HG03196 (cell line): ENCODE measurements at regions not wholly inside any gene's neighbourhood (a gene's known extent, or its start where the extent isn't known, plus 50 kb on each side); places are given as distances from the start of the nearest gene placed in this dataset.
"Not testable (repeated sequence)": the region's sequence is repeated elsewhere in the genome, so short reads cannot be mapped to it uniquely, and the experiment has no call there.

Source experiments
- ATAC-seq: cut with Tn5 transposase; IDR thresholded peaks from one replicate; pipeline ENCODE4 v1.9.1; 2021; ENCODE audit not compliant: unreplicated experiment

GRCh38 chr2:67567886-67568285, 170.8 kb downstream of the ETAA1 start:
- no peak for ATAC-seq

DNA sequence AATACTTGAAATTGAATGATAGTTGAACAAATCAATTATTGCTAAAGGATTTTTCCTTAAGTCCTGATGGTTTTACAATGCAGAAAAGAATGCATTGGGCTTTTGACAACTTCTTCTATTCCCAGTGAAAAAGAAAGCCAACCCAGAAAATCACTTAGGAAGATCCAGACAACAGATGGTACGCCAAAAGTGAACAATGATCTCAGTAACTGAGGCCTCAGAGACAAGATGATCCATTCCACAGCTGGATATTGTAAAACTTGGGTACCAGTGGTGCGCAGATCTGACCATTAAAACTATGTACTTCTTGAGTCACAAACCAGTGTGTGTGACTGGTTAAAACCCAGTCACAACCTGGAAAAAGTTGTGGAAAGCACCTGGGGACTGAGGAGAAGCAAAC, 173.5 kb downstream of the ETAA1 start:
- ATAC-seq, result no peak

DNA sequence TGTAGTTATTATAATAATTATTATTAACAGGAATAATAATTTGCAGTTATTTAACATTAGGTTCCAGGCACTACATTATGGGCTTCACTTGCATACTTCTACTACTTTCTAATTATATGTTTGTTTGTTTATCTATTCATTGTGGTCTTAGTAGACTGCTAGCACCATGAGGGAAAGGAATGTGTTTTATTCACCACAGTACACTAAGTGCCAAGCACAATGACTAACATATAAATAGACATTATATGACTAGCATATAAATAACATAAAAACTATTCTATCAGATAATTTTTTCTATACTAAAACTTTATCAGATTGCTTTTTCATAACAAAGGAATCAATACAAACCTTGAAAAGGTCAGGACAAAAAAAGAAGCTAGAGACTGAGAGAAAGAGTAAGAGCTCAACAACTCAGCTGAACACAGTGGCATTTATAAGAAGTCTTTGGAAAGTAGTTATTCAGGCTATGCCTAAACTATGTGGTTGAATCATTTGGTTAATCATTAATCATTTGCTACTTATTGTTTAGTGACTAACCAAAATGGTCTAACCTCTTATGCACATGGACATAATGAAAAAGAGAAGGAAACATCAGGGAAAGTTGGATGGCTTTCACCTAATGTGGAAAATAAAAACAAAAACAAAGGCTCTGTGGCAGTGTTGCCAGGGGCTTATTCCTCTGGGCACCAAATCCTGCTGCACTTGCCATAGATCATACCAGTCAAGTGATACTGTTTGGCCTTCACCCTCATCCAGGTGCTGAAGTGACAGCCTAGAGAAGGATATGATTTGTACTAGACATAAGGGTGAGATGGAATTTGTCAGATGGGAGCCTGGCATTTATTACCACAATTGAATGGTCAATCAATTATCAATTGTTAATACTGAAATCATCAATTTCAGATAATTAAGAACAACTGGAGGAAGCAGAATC, 174.9 kb downstream of the ETAA1 start:
- no peak for ATAC-seq

- no peak for ATAC-seq
Observed at GRCh38 chr2:67572721-67573435, 175.7 kb downstream of the ETAA1 start.

- no peak for ATAC-seq
Observed at GRCh38 chr2:67574230-67574629, 177.1 kb downstream of the ETAA1 start.

- ATAC-seq, result no peak
Observed at GRCh38 chr2:67576226-67576625, 179.1 kb downstream of the ETAA1 start.

DNA sequence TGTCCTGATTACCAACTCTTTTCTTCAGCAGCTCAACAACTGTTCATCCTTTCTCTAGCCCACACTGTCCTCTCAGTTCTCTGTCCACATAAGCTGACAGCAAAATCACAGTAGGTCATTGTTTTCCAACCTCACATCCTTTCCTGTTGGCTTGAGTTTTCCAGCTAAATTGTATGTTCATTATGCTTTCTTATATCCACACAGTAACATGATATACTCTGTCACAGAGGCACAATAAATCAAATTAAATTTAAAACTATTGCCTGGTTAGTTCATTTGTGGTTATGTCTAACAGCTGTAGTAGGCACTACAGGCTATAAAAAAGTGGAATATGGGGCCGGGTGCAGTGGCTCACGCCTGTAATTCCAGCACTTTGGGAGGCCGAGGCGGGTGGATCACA, 179.9 kb downstream of the ETAA1 start:
- no peak for ATAC-seq

DNA sequence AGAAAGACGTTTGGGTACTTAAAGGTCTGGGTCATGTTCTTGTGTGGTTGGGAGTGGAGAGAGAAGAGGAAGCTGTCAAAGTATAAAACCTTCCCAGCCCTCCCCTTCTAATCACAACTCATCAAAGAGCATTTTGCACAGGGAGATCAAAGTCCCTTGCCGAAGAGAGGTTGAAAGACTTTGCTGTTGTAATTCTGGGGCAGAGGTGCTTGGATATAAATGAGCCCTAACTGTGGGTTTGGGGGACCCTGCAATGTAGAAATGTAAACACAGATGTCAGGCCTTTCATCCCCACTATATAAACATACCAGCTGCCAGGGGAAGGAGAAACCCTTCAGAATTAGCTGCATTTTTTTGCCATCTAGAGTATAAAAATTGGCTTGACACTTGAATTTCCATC, 182.1 kb downstream of the ETAA1 start:
- no peak for ATAC-seq

DNA sequence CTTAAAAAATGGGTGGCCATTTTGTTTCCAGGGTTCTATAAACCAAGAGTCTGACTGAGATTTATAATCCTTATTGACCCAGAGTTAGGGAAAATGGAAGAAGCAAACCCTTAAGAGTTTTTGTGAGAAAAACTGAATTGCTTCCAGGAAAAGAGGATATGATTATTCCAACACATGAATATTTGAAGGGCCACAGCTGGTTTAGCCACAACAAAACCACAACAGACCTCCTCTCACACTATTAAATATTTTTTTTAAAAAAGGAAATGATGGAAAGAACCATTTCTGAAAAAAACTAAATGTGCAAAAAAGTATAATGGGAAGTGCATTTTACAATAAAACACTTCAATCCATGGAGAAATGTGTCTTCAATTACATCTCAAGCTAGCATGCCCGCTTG, 182.7 kb downstream of the ETAA1 start:
- ATAC-seq, result no peak

DNA sequence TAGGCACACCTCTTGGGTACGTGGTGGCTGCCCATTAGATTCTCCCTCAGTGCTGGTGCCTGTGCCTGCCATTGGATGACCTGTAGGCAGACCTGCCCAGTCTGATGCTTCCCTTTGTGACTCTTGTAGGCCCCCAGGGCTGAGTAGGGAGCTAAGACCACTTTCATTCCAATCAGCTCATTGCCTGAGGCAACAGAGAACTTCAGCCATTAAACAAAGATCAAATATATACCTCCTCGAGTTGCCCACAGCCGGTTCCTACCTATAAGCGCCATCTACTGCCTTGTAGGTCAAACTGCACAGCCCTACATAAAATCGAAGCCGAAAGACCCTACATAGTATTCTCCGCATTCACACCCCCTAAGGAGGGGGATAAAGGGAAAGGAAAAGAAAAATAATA, 184.6 kb downstream of the ETAA1 start:
- ATAC-seq, result no peak

- no peak for ATAC-seq
Observed at GRCh38 chr2:67583185-67583584, 186.1 kb downstream of the ETAA1 start.

DNA sequence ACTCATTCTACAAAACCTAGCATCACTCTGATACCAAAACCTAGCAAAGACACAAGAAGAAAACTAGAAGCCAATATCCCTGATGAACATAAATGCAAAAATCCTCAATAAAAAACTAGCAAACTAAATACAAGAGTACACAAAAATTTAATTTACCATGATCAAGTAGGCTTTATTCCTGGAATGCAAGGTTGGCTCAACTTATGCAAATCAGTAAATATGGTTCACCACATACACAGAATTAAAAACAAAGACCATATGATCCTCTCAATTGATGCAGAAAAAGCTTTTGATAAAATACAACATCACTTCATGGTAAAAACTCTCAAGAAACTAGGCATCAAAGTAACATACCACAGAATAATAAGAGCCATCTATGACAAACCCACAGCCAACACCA, 188.3 kb downstream of the ETAA1 start:
- no peak for ATAC-seq

DNA sequence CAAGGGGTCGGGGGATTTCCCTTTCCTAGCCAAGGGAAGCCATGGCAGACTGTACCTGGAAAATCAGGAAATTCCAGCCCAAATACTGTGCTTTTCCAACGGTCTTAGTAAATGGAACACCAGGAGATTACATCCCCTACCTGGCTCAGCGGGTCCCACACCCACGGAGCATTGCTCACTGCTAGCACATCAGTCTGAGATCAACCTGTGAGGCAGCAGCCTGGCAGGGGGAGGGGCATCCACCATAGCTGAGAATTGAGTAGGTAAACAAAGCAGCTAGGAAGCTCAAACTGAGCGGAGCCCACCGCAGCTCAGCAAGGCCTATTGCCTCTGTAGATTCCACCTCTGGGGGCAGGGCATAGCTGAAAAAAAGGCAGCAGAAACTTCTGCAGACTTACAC, 192.0 kb downstream of the ETAA1 start:
- not testable (repeated sequence) for ATAC-seq

DNA sequence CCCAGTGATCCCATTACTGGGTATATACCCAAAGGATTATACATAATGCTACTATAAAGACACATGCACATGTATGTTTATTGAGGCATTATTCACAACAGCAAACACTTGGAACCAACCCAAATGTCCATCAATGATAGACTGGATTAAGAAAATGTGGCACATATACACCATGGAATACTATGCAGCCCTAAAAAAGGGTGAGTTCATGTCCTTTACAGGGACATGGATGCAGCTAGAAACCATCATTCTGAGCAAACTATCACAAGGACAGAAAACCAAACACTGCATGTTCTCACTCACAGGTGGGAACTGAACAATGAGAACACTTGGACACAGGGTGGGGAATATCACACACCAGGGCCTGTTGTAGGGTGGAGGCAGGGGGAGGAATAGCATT, 197.4 kb downstream of the ETAA1 start:
- ATAC-seq, result not testable (repeated sequence)

- ATAC-seq, result no peak
Observed at GRCh38 chr2:67596871-67597270, 199.7 kb downstream of the ETAA1 start.

DNA sequence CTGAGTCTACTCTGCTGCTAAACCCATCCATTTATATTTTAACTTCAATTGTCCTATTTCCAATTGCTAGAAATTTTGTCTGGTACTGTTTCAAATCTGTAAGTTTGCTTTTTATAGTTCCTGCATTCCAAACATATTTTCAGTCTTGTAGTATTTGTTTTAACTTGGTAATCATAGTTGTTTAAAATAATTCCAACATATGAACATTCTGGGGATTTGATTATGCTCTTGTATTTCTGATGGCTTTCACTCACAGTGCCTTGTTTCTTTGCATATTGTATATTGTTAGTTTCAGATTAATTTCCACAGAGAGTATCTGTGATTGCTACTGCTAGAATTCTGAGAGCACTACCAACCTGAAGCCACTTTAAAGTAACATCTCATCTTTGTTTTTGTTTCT, 202.4 kb downstream of the ETAA1 start:
- ATAC-seq, result no peak

- no peak for ATAC-seq
Observed at GRCh38 chr2:67600222-67600871, 203.2 kb downstream of the ETAA1 start.

GRCh38 chr2:67600946-67601345, 203.8 kb downstream of the ETAA1 start:
- ATAC-seq, result no peak

DNA sequence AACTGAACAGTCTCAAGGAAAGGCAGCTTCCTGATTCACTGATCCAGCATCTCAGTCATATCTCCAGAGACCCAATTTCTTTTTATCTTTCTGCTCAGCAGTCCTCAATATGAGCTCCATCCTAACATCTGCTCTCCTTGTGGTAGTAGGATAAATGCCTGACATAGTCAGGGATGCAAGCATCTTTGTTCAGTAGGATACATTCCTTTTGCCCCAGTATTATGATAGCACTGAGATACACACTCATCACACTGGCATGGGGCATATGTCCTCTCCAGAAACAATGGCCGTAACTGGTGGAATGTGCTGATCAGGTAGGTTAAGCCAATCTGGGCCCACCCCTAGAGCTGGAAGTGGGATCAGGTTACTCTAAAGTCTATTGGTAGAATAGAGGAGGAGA, 207.2 kb downstream of the ETAA1 start:
- no peak for ATAC-seq

- ATAC-seq, result no peak
Observed at GRCh38 chr2:67612576-67613042, 215.5 kb downstream of the ETAA1 start.

- ATAC-seq, result no peak
Observed at GRCh38 chr2:67613227-67613626, 216.1 kb downstream of the ETAA1 start.

GRCh38 chr2:67614454-67614853, 217.3 kb downstream of the ETAA1 start:
- no peak for ATAC-seq
